22Rv1 (cell line): ENCODE measurements at regions not wholly inside any gene's neighbourhood (a gene's known extent, or its start where the extent isn't known, plus 50 kb on each side); places are given as distances from the start of the nearest gene placed in this dataset.

Experiments
- H3K27ac ChIP-seq: fragments of 450-650 bp; 2 replicates; pipeline ENCODE4 v1.5.1; 2017
- CTCF ChIP-seq: fragments of 450-650 bp; IDR thresholded peaks from 2 replicates; pipeline ENCODE4 v1.5.1; 2017; ENCODE audit warnings: mild to moderate bottlenecking
- ZFX ChIP-seq: fragments of 450-650 bp; IDR thresholded peaks from 2 replicates; pipeline ENCODE4 v1.6.1; 2017; ENCODE audit warnings: antibody characterized with exemption, borderline replicate concordance

DNA sequence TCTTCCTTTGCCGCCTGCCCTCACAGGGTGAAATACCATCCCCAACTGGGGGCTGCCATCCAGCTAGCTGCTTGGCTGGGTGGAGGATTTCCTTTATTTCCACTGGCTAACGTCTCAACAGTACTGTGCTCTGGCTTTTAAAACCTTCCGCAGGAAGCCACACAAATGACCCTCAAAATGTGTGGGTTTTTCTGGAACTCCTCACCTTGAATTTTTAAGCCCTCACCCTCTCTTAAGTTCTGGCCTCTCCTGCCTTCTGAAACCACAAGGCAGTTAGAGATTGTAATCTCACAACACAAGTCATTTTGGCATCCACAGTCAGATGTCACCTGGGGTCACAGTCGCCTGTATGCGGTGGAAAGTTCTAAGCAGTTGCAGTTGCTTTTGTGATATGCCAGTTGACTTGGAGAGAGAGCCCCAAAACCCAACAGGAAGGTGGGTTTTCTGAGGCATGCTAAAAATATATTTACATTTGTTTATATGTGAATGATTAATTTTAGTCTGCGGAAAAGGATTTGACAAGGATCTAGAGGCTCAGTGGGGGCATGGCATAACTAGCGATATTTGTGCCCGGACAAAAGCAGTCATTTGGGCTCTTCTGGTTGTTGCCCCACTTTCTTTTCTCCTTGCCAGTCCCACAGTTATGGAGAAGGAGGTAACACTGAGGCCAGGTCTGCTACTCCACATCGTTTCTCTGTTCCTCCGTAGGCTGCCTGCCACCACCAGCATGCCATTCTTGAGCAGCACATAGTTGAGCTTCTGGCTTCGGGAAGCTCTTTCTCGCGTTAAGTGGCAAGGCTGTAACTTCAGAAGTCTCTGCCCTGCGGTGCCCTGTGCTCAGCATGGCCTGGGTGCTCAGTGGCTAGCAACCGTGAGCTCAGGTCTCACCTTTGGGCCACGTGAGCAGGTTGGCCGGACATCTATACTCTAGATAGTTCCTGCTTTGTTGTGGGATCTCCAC is 335.3 kb downstream of the CD83 start:
- no peak overlapping the region for H3K27ac ChIP-seq
- TF ChIP-seq CTCF (no peak), ZFX (no peak)

DNA sequence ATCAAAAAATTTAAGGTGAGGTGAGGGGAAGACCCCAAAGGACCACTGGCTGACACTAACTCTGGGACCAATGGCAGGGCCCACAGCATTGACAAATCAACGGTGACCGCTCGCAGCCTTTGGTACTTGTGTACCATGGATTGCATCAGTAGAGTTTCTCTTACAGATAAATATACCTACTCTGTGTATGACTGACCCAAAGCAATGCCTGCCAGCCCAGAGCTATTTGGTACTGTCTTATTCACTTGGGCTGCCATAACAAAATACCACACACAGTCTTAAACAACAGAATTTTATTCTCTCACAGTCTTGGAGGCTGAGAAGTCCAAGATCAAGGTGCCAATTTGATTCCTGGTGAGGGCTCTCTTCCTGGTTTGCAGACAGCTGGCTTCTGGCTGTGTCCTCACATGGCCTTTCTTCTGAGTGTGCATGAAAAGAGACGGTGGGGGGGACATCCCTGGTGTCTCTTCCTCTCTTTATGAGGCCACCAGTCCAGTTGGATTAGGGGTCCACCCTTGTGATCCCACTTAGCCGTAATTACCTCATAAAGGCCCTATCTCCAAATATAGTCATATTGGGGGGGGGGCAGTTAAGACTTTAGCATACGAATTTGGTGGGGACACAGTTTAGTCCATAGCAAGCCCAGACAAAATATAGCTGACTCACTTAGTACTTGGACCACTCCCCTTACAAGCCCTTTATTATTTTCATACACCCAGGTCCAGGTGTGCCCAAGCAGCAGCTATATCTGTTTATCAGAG is 336.3 kb downstream of the CD83 start:
- TF ChIP-seq ZFX (no peak), CTCF (no peak)
- no peak overlapping the region for H3K27ac ChIP-seq

GRCh38 chr6:14454473-14454775 is 336.9 kb downstream of the CD83 start:
- H3K27ac ChIP-seq: no peak overlapping the region

DNA sequence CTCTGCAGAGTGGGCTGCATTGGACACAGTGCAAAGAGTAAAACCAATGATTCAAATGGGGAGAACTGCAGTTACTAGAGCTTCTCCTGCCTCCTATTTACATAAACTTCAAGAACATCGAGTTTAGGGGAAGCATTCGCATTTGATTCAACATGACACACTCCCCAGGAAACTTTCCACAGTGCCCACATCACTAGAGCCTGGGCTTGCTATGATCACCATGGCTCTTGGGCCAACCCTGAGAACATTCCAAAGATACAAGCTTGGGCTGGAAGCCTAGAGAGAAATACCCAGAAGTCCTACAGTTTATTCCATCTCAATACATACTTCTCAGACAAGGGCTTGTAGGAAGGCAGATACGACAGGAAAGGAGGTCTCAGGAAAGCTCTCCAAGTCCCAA is 337.9 kb downstream of the CD83 start:
- TF ChIP-seq ZFX: no peak
- no peak for TF ChIP-seq CTCF
- H3K27ac ChIP-seq: no peak overlapping the region

More at GRCh38 chr6:14454473-14454775, 336.9 kb downstream of the CD83 start:
- TF ChIP-seq ZFX: no peak
- TF ChIP-seq CTCF: no peak

GRCh38 chr6:14455876-14456648 is 338.5 kb downstream of the CD83 start:
- H3K27ac ChIP-seq: no peak overlapping the region
- TF ChIP-seq ZFX (no peak), CTCF (no peak)

DNA sequence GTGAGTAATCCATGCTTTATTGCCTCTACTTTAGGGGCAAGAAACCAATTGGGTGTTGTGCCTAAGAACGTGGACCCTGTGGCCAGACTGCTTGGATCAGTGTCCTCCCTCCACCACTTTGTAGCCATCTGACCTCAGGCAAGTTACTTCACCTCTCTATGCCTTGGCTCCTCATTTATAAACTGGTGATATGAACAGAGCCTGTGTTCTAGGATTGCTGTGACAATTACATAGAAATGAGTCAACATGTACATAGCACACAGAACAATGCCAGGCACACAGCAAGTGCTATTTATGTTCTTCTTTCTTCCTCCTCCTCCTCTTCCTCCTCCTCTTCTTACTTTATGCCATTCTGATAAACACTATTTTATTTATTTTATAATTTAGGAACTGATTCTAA is 339.4 kb downstream of the CD83 start:
- TF ChIP-seq CTCF (no peak), ZFX (no peak)
- H3K27ac ChIP-seq: no peak overlapping the region
